RWPE2 (cell line): ENCODE measurements at regions not wholly inside any gene's neighbourhood (a gene's known extent, or its start where the extent isn't known, plus 50 kb on each side); places are given as distances from the start of the nearest gene placed in this dataset.

Experiments used
- ATAC-seq: fragments of 200-7000 bp; cut with Tn5 transposase; 3 replicates; pipeline ENCODE4 v1.9.1; 2021; ENCODE audit warnings: low read depth
- DNase-seq: peaks from one replicate; pipeline ENCODE4 v3.0.0-alpha.2; 2020; ENCODE audit warnings: low spot score
- H3K27ac ChIP-seq: fragments of 450-650 bp; 2 replicates; pipeline ENCODE4 v1.5.1; 2017; ENCODE audit warnings: mild to moderate bottlenecking; ENCODE audit not compliant: poor library complexity, severe bottlenecking
- H3K27me3 ChIP-seq: fragments of 250-450 bp; sonication (Bioruptor Pico); 2 replicates; pipeline ENCODE4 v1.5.1; 2021; ENCODE audit warnings: mild to moderate bottlenecking, moderate library complexity; ENCODE audit not compliant: insufficient read depth, poor library complexity, severe bottlenecking
- H3K36me3 ChIP-seq: fragments of 250-450 bp; sonication (Bioruptor Pico); 2 replicates; pipeline ENCODE4 v1.5.1; 2020; ENCODE audit warnings: low read depth, mild to moderate bottlenecking, moderate library complexity
- H3K4me1 ChIP-seq: fragments of 250-450 bp; sonication (Bioruptor Pico); 2 replicates; pipeline ENCODE4 v1.5.1; 2021; ENCODE audit warnings: mild to moderate bottlenecking, moderate library complexity; ENCODE audit not compliant: insufficient read depth, poor library complexity, severe bottlenecking
- H3K4me3 ChIP-seq: fragments of 250-450 bp; sonication (Bioruptor Pico); 2 replicates; pipeline ENCODE4 v1.5.1; 2021; ENCODE audit warnings: mild to moderate bottlenecking, moderate library complexity; ENCODE audit not compliant: severe bottlenecking
- H3K9me3 ChIP-seq: fragments of 250-450 bp; sonication (Bioruptor Pico); 2 replicates; pipeline ENCODE4 v1.5.1; 2021; ENCODE audit warnings: mild to moderate bottlenecking, moderate library complexity; ENCODE audit not compliant: severe bottlenecking
- CTCF ChIP-seq: fragments of 450-650 bp; IDR thresholded peaks from one replicate; pipeline ENCODE4 v1.5.1; 2017; ENCODE audit warnings: mild to moderate bottlenecking, moderate library complexity; ENCODE audit not compliant: poor library complexity, severe bottlenecking

- Histone ChIP-seq H3K36me3 (no peaks in the 10 kb centered on the region), H3K4me1 (no peaks in the 10 kb centered on the region), H3K27ac (no peak overlapping the region), H3K27me3 (no peaks in the 10 kb centered on the region), H3K9me3 (no peaks in the 10 kb centered on the region), H3K4me3 (no peak overlapping the region)
- TF ChIP-seq CTCF, result no peak
- DNase-seq, result no peak
- ATAC-seq, result no peak
These were observed 67.0 kb upstream of the KLHL13 start for GRCh38 chrX:118183606-118184005.

GRCh38 chrX:118187100-118187499 is 70.5 kb upstream of the KLHL13 start:
- no peaks in the 10 kb centered on the region for H3K27me3 ChIP-seq
- H3K4me3 ChIP-seq, result no peak overlapping the region
- no peaks in the 10 kb centered on the region for H3K36me3 ChIP-seq
- TF ChIP-seq CTCF, result no peak
- DNase-seq (no peak), ATAC-seq (no peak)
- H3K27ac ChIP-seq, result no peak overlapping the region
- no peaks in the 10 kb centered on the region for H3K4me1 ChIP-seq
- H3K9me3 ChIP-seq, result no peaks in the 10 kb centered on the region

- DNase-seq (no peak), ATAC-seq (no peak)
- H3K27me3 ChIP-seq, result no peaks in the 10 kb centered on the region
- H3K27ac ChIP-seq, result no peak overlapping the region
- H3K36me3 ChIP-seq, result no peaks in the 10 kb centered on the region
- no peaks in the 10 kb centered on the region for H3K9me3 ChIP-seq
- H3K4me1 ChIP-seq, result no peaks in the 10 kb centered on the region
- H3K4me3 ChIP-seq, result no peak overlapping the region
- TF ChIP-seq CTCF, result no peak
These were observed 72.4 kb upstream of the KLHL13 start for GRCh38 chrX:118189000-118189399.

GRCh38 chrX:118189628-118190027 is 73.0 kb upstream of the KLHL13 start:
- no peak overlapping the region for H3K27ac ChIP-seq
- no peaks in the 10 kb centered on the region for H3K4me1 ChIP-seq
- no peaks in the 10 kb centered on the region for H3K27me3 ChIP-seq
- no peaks in the 10 kb centered on the region for H3K9me3 ChIP-seq
- no peak overlapping the region for H3K4me3 ChIP-seq
- H3K36me3 ChIP-seq, result no peaks in the 10 kb centered on the region
- ATAC-seq (no peak), DNase-seq (no peak)
- no peak for TF ChIP-seq CTCF

GRCh38 chrX:118197730-118198129 is 81.1 kb upstream of the KLHL13 start:
- no peak for ATAC-seq
- no peaks in the 10 kb centered on the region for H3K9me3 ChIP-seq
- DNase-seq, result no peak
- H3K4me3 ChIP-seq, result no peak overlapping the region
- no peaks in the 10 kb centered on the region for H3K27me3 ChIP-seq
- TF ChIP-seq CTCF, result no peak
- H3K4me1 ChIP-seq, result no peaks in the 10 kb centered on the region
- no peaks in the 10 kb centered on the region for H3K36me3 ChIP-seq
- no peak overlapping the region for H3K27ac ChIP-seq
